ENCODE measurements at regions not wholly inside any gene's neighbourhood (a gene's known extent, or its start where the extent isn't known, plus 50 kb on each side); places are given as distances from the start of the nearest gene placed in this dataset.

- no peaks in the 10 kb centered on the region for H3K36me3 ChIP-seq (ENCODE audit: control insufficient read depth in 2 of 4, insufficient read depth in 4 of 4, low read length in 3 of 4)
- ChIA-PET CTCF (ENCODE audit: partially characterized antibody) (no interaction called here), POLR2A (ENCODE audit: partially characterized antibody) (no interaction called here)
- TF ChIP-seq KDM4A (IDR thresholded peaks at IDR 0.05; ENCODE audit: low read depth, low read length, severe bottlenecking) (no peak), CTCF (IDR thresholded peaks at IDR 0.05; ENCODE audit: control extremely low read depth in 1 of 3, insufficient read depth in 1 of 3, low read depth in 1 of 3, low read length in 3 of 3) (no peak), TAF1 (IDR thresholded peaks at IDR 0.05; ENCODE audit: low read depth, low read length) (no peak)
- H3K4me2 ChIP-seq (ENCODE audit: insufficient read depth in 1 of 2, low read depth in 2 of 2, low read length in 2 of 2): no peak overlapping the region
- no peak overlapping the region for H3K23ac ChIP-seq (ENCODE audit: insufficient read length)
- no peak overlapping the region for H2AFZ ChIP-seq (ENCODE audit: low read length)
- FAIRE-seq (no peak), DNase-seq (ENCODE audit: low read depth in 1 of 2, low spot score in 2 of 2) (no peak)
- H3K18ac ChIP-seq (ENCODE audit: extremely low read depth, low read length): no peak overlapping the region
- H2BK20ac ChIP-seq (ENCODE audit: low read length): no peak overlapping the region
- no peak overlapping the region for H2BK5ac ChIP-seq (ENCODE audit: low read depth, low read length)
- H3K9me3 ChIP-seq (ENCODE audit: insufficient read depth in 2 of 2, low read depth in 1 of 2, low read length in 1 of 2): no peaks in the 10 kb centered on the region
- H3K79me2 ChIP-seq (ENCODE audit: control insufficient read depth in 1 of 2, insufficient read depth in 2 of 2, low read length in 2 of 2): no peaks in the 10 kb centered on the region
- H3K14ac ChIP-seq (ENCODE audit: insufficient read length): no peak overlapping the region
- no peak overlapping the region for H3K4me3 ChIP-seq (ENCODE audit: extremely low read depth in 1 of 4, insufficient read depth in 2 of 4, low read depth in 3 of 4, low read length in 4 of 4)
- no peak overlapping the region for H4K91ac ChIP-seq (replicated peaks; ENCODE audit: insufficient read length, low read length)
- H4K8ac ChIP-seq (ENCODE audit: extremely low read depth, insufficient read depth, low read length): no peak overlapping the region
- no peak overlapping the region for H3K9ac ChIP-seq (replicated peaks in 1 of 4; ENCODE audit: extremely low read depth in 1 of 4, low read depth in 3 of 4, low read length in 3 of 4)
- H2BK120ac ChIP-seq (replicated peaks; ENCODE audit: low read depth, low read length): no peak overlapping the region
- H4K5ac ChIP-seq (ENCODE audit: insufficient read length, low read depth, low read length): no peak overlapping the region
- no peak overlapping the region for H2BK12ac ChIP-seq (ENCODE audit: low read depth, low read length)
- H3K23me2 ChIP-seq (ENCODE audit: low read depth, low read length): no peaks in the 10 kb centered on the region
- WGBS, 2 experiments (ENCODE audit: extremely low coverage in 1 of 2, insufficient coverage in 1 of 2, insufficient read length in 1 of 2, insufficient replicate concordance in 2 of 2, low coverage in 1 of 2, low lambda C conversion rate in 2 of 2, missing lambda C conversion rate in 1 of 2): 92% methylated on average over 4 of the region's 4 CpGs; no CpG with 5 or more reads in 1 of the 2 experiments
- H2BK15ac ChIP-seq (ENCODE audit: low read length): no peak overlapping the region
- H3K27ac ChIP-seq (ENCODE audit: low read depth, low read length): no peak overlapping the region
- no peaks in the 10 kb centered on the region for H3K4me1 ChIP-seq (replicated peaks in 1 of 4; ENCODE audit: control insufficient read depth in 3 of 4, insufficient read depth in 4 of 4, low read length in 3 of 4)
- no peak overlapping the region for H3K4ac ChIP-seq (replicated peaks; ENCODE audit: insufficient read length, low read depth, low read length)
- H3K56ac ChIP-seq (replicated peaks; ENCODE audit: insufficient read length, low read depth, low read length): no peak overlapping the region
- no peaks in the 10 kb centered on the region for H3K79me1 ChIP-seq (ENCODE audit: low read depth, low read length)
- no peak overlapping the region for H2AK5ac ChIP-seq (ENCODE audit: low read depth, low read length)
- H3K27me3 ChIP-seq (replicated peaks in 1 of 4; ENCODE audit: control insufficient read depth in 3 of 4, extremely low read depth in 1 of 4, insufficient read depth in 3 of 4, low read length in 3 of 4): no peaks in the 10 kb centered on the region
- no peaks in the 10 kb centered on the region for H4K20me1 ChIP-seq (replicated peaks in 1 of 2; ENCODE audit: control insufficient read depth in 1 of 2, insufficient read depth in 2 of 2, low read length in 2 of 2)
Observed at GRCh38 chr4:155582971-155583437, 83.6 kb upstream of the GUCY1A1 start.

Data from H1 (cell line).